GM18858 (cell line): ENCODE measurements at regions not wholly inside any gene's neighbourhood (a gene's known extent, or its start where the extent isn't known, plus 50 kb on each side); places are given as distances from the start of the nearest gene placed in this dataset.
"Not testable (repeated sequence)": the region's sequence is repeated elsewhere in the genome, so short reads cannot be mapped to it uniquely, and the experiment has no call there.

ENCODE experiments used
- ATAC-seq: cut with Tn5 transposase; IDR thresholded peaks from one replicate; pipeline ENCODE4 v1.9.1; 2021; ENCODE audit not compliant: unreplicated experiment

GRCh38 chr18:1103537-1103936 is 198.9 kb downstream of the ADCYAP1 start:
- ATAC-seq: no peak

- no peak for ATAC-seq
Measured at GRCh38 chr18:1104181-1104881, 199.7 kb downstream of the ADCYAP1 start.

GRCh38 chr18:1124495-1124894 is 219.8 kb downstream of the ADCYAP1 start:
- no peak for ATAC-seq

- ATAC-seq: no peak
Measured at GRCh38 chr18:1133541-1133940, 228.9 kb downstream of the ADCYAP1 start.

GRCh38 chr18:1147730-1148129 is 243.1 kb downstream of the ADCYAP1 start:
- no peak for ATAC-seq

DNA sequence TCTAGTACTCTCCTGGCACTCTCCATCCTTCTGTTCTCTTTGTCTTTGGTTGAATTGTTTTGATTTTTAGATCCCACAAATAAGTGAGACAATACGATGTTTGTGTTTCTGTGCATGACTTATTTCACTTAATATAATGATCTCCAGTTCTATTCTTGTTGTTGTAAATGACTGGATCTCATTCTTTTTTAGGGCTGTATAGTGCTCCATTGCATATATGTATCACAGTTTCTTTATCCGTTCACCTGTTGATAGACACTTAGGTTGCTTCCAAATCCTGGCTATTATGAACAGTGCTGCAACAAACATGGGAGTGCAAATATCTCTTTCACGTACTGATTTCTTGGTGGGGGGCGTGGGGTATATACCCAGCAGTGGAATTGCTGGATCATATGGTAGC is 245.0 kb downstream of the ADCYAP1 start:
- ATAC-seq: no peak

- ATAC-seq: no peak
Measured at GRCh38 chr18:1150344-1150743, 245.7 kb downstream of the ADCYAP1 start.

DNA sequence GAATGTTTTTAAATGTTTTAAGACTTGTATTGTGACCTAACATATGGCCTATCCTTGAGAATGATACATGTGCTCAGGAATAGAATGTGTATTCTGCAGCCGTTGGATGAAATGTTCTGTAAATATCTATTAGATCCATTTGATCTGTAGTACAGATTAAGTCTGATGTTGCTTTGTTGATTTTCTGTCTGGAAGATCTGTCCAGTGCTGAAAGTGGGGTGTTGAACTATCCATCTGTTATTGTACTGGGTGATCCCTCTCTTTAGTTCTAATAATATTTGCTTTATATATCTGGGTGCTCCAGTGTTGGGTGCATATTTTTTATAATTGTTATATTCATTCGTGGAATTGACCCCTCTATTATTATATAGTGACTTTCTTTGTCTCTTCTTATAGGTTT is 248.3 kb downstream of the ADCYAP1 start:
- not testable (repeated sequence) for ATAC-seq

DNA sequence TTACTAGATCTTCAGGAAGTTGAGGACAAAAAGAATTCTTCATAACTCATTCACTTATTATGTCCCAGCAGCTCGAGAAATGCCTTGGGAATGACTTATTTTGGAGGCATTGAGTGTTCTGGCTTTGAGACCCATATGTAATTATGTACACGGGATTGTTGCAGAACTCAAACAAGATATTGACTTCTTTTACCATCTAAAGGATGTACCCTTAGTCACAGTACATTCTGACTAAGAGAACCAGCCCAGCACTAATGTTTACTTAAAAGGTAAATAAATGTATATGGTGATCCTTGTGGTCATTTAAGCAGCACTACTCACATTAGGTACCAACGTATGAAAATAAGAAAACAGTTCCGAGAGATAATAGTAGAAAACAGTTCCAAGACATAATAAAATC is 268.9 kb downstream of the ADCYAP1 start:
- no peak for ATAC-seq

DNA sequence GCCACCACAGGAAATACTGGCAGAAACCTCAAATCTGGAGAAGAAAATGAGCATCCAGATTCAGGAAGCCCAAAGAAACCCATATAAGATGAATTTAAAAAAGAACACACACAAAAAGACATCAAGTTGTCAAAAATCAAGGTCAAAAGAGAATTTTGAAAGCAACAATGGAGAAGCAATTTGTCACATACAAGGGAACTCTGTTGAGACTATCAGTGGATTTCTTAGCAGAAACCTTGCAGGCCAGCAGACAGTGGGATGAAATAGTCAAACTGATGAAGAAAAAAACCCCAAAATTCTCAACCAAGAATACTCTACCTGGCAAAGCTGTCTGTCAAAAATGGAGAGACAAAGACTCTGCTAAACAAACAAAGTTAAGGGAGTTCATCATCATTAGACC is 272.6 kb downstream of the ADCYAP1 start:
- no peak for ATAC-seq

GRCh38 chr18:1191341-1191740 is 286.7 kb downstream of the ADCYAP1 start:
- ATAC-seq: no peak

GRCh38 chr18:1213126-1213525 is 308.5 kb downstream of the ADCYAP1 start:
- ATAC-seq: no peak

DNA sequence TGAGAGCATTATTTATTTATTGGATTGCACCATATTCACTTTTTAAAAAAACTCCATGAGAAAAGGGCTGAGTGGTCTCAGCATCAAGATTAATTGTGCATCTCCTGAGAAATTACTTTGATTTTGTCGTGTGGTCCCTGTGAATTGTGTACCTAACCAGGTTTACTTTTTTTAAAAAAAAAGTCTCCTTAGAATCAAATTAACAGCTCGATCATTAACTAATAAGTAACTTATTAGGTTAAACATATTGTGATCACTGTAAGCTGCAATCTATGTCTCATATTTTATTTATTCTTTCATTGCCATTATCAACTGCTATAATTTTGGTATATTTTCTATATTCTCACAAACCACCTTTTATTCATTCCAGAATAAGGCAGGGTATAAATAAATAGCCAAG is 318.2 kb downstream of the ADCYAP1 start:
- no peak for ATAC-seq

DNA sequence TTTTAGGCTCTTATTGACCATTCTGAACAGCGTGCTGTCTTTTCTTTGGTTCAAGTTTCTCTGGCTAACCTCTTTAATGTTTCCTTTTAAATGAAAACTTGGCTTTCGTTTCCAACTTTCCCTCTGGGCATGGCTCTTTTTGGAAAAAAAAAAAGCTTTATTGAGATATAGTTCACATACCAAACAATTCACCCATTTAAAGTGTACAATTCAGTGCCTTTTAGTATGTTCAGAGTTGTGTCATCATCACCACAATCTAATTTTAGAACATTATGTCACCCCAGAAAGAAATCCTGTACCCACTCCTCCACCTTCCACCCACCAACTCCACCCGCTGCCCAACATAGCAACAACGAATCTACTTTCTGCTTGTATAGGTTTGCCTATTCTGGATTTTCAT is 322.4 kb downstream of the ADCYAP1 start:
- no peak for ATAC-seq

DNA sequence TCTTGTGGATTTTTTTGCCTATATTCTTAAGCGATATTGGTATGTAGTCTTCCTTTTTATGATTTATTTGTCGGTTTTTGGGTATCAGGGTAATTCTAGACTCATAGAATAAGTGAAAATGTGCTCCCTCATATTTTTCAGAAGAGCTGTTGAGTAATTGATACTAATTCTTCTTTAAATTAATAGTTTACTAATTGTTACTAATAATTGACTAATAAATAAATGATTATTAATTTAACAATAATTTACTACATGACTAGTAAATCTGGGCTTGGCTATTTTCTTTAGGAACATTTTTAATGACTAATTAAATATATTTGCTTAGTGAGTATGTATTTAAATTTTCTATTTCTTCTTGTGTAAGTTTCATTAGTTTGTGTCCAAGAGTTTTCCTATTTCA is 325.0 kb downstream of the ADCYAP1 start:
- no peak for ATAC-seq

GRCh38 chr18:1232867-1233266 is 328.2 kb downstream of the ADCYAP1 start:
- ATAC-seq: no peak

- ATAC-seq: no peak
Measured at GRCh38 chr18:1240701-1241100, 336.0 kb downstream of the ADCYAP1 start.

GRCh38 chr18:1244397-1245122 is 339.9 kb downstream of the ADCYAP1 start:
- no peak for ATAC-seq

DNA sequence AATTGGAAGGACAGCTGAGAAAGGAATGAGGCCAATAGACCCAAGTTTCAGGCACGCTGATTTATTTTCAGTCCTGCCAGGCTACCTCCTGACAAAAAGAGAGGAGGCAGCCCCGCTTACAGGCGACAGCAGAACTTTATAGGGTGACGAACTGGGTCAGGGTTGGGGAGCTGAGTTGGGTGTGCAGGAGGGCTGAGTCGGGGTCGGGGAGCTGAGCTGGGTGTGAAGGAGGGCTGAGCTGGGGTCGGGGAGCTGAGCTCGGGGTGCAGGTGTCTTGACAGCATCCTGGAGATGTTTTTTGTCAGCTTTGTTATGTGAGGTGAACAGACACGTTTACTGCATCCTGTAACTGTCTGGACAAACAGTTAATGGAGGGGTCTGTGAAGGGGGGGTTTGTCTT is 342.2 kb downstream of the ADCYAP1 start:
- no peak for ATAC-seq

GRCh38 chr18:1252534-1252933 is 347.9 kb downstream of the ADCYAP1 start:
- no peak for ATAC-seq

DNA sequence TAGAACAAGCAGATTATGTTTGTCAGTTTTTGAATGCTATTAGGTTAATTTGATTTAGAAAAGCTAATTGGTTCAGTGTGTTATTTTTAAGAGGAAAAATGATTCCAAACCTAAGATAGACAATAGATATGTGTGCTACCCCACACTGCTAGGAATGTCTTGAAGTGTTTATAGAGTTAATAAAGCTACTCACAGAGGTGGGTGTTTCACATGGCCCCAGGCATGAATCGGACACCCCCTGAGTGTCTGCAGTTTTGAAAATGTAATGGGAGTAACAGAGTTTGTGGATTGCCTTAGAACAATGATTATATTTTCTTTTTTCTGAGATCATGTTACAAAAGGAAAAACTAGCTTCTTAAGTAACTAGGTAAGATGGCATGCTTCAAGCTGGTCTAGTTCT is 348.3 kb downstream of the ADCYAP1 start:
- ATAC-seq: no peak

- no peak for ATAC-seq
Measured at GRCh38 chr18:1253827-1254226, 349.2 kb downstream of the ADCYAP1 start.

GRCh38 chr18:1261054-1261453 is 356.4 kb downstream of the ADCYAP1 start:
- ATAC-seq: no peak
